Thyroid gland (tissue), 4 donors: ENCODE measurements at regions not wholly inside any gene's neighbourhood (a gene's known extent, or its start where the extent isn't known, plus 50 kb on each side); places are given as distances from the start of the nearest gene placed in this dataset.

Experiments used
- POLR2A ChIP-seq, 2 donors: fragments of 450-650 bp; IDR thresholded peaks; one replicate each; pipeline ENCODE4 v1.6.1; 2017; ENCODE audit warnings: antibody characterized with exemption in 2 of 2, mild to moderate bottlenecking in 2 of 2, moderate library complexity in 1 of 2
- TF ChIP-seq, protein P1 (sequence below), 6 experiments: fragments of 200-600 bp in 3 of 6; fragments of 450-650 bp in 3 of 6; sonication (generic) in 3 of 6; IDR thresholded peaks; one replicate each; pipeline ENCODE4 v1.5.1; 2016 to 2019; ENCODE audit warnings: antibody characterized with exemption in 6 of 6, mild to moderate bottlenecking in 2 of 6, inconsistent platforms in 1 of 6, moderate library complexity in 1 of 6

DNA sequence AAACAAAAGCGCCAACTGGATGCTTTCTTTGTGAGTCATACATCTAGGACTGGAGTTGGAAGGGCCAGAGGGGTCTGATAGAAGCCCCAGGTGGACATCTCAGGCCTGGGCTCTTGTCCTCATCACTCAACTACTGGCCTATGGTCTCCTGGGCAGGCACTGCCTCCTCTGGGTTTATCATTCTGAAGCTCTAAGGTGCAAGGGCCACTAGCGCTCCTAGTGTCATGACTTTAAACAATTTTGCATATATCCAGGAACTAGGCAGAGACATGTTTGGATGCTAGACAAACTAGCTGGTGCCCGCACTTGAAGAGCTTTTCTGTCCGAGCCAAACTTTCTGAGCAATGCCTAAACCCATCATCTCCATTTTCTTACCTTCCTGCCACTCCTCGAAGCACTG, 72.3 kb downstream of the CD164 start:
- TF ChIP-seq, protein P1, sequence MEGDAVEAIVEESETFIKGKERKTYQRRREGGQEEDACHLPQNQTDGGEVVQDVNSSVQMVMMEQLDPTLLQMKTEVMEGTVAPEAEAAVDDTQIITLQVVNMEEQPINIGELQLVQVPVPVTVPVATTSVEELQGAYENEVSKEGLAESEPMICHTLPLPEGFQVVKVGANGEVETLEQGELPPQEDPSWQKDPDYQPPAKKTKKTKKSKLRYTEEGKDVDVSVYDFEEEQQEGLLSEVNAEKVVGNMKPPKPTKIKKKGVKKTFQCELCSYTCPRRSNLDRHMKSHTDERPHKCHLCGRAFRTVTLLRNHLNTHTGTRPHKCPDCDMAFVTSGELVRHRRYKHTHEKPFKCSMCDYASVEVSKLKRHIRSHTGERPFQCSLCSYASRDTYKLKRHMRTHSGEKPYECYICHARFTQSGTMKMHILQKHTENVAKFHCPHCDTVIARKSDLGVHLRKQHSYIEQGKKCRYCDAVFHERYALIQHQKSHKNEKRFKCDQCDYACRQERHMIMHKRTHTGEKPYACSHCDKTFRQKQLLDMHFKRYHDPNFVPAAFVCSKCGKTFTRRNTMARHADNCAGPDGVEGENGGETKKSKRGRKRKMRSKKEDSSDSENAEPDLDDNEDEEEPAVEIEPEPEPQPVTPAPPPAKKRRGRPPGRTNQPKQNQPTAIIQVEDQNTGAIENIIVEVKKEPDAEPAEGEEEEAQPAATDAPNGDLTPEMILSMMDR (IDR thresholded peaks at IDR 0.05) = no peak
- no peak for TF ChIP-seq POLR2A (IDR thresholded peaks at IDR 0.05)
